ENCODE measurements at regions not wholly inside any gene's neighbourhood (a gene's known extent, or its start where the extent isn't known, plus 50 kb on each side); places are given as distances from the start of the nearest gene placed in this dataset.
A peak's percentile ranks its signal among the peaks of the same experiment; 100 is the strongest.

GRCh38 chr12:114302606-114303315, 103.2 kb downstream of the TBX5 start:
- no peak for DNase-seq (ENCODE audit: low read depth in 3 of 3, low spot score in 2 of 3)

GRCh38 chr12:114302117-114302516, 103.8 kb downstream of the TBX5 start:
- no peak for DNase-seq (ENCODE audit: low read depth in 3 of 3, low spot score in 2 of 3)

- DNase-seq (ENCODE audit: low read depth in 3 of 3, low spot score in 2 of 3): no peak
These were observed 111.7 kb downstream of the TBX5 start for GRCh38 chr12:114294303-114294685.

GRCh38 chr12:114293571-114294302, 112.2 kb downstream of the TBX5 start:
- DNase-seq (ENCODE audit: low read depth in 3 of 3, low spot score in 2 of 3): no peak

- no peak for DNase-seq (ENCODE audit: low read depth in 3 of 3, low spot score in 2 of 3)
These were observed 112.9 kb downstream of the TBX5 start for GRCh38 chr12:114293073-114293472.

GRCh38 chr12:114291389-114292060, 114.4 kb downstream of the TBX5 start:
- no peak for DNase-seq (ENCODE audit: low read depth in 3 of 3, low spot score in 2 of 3)

GRCh38 chr12:114287821-114288525, 118.0 kb downstream of the TBX5 start:
- DNase-seq (ENCODE audit: low read depth in 3 of 3, low spot score in 2 of 3): peak; percentile 6 to 30 (median 19)

- DNase-seq (ENCODE audit: low read depth in 3 of 3, low spot score in 2 of 3): no peak
These were observed 119.8 kb downstream of the TBX5 start for GRCh38 chr12:114286145-114286544.

- no peak for DNase-seq (ENCODE audit: low read depth in 3 of 3, low spot score in 2 of 3)
These were observed 120.4 kb downstream of the TBX5 start for GRCh38 chr12:114285554-114285953.

GRCh38 chr12:114284041-114284440, 121.9 kb downstream of the TBX5 start:
- DNase-seq (ENCODE audit: low read depth in 3 of 3, low spot score in 2 of 3): no peak

- DNase-seq (ENCODE audit: low read depth in 3 of 3, low spot score in 2 of 3): no peak
These were observed 129.8 kb downstream of the TBX5 start for GRCh38 chr12:114275932-114276785.

- DNase-seq (ENCODE audit: low read depth in 3 of 3, low spot score in 2 of 3): no peak
These were observed 130.9 kb downstream of the TBX5 start for GRCh38 chr12:114275086-114275485.

GRCh38 chr12:114274131-114274530, 131.8 kb downstream of the TBX5 start:
- no peak for DNase-seq (ENCODE audit: low read depth in 3 of 3, low spot score in 2 of 3)

- no peak for DNase-seq (ENCODE audit: low read depth in 3 of 3, low spot score in 2 of 3)
These were observed 133.3 kb downstream of the TBX5 start for GRCh38 chr12:114272605-114273004.

- DNase-seq (ENCODE audit: low read depth in 3 of 3, low spot score in 2 of 3): no peak
These were observed 133.9 kb downstream of the TBX5 start for GRCh38 chr12:114272071-114272470.

GRCh38 chr12:114269153-114269552, 136.8 kb downstream of the TBX5 start:
- no peak for DNase-seq (ENCODE audit: low read depth in 3 of 3, low spot score in 2 of 3)

- no peak for DNase-seq (ENCODE audit: low read depth in 3 of 3, low spot score in 2 of 3)
These were observed 139.4 kb downstream of the TBX5 start for GRCh38 chr12:114266536-114266935.

GRCh38 chr12:114265036-114265435, 140.9 kb downstream of the TBX5 start:
- DNase-seq (ENCODE audit: low read depth in 3 of 3, low spot score in 2 of 3): no peak

- DNase-seq (ENCODE audit: low read depth in 3 of 3, low spot score in 2 of 3): no peak
These were observed 142.7 kb downstream of the TBX5 start for GRCh38 chr12:114263056-114263805.

Measured in right renal cortex interstitium (tissue), 3 donors.